22Rv1 (cell line): ENCODE measurements at regions not wholly inside any gene's neighbourhood (a gene's known extent, or its start where the extent isn't known, plus 50 kb on each side); places are given as distances from the start of the nearest gene placed in this dataset.

Experiments used
- H3K27ac ChIP-seq: fragments of 450-650 bp; 2 replicates; pipeline ENCODE4 v1.5.1; 2017
- CTCF ChIP-seq: fragments of 450-650 bp; IDR thresholded peaks from 2 replicates; pipeline ENCODE4 v1.5.1; 2017; ENCODE audit warnings: mild to moderate bottlenecking
- ZFX ChIP-seq: fragments of 450-650 bp; IDR thresholded peaks from 2 replicates; pipeline ENCODE4 v1.6.1; 2017; ENCODE audit warnings: antibody characterized with exemption, borderline replicate concordance

GRCh38 chr10:65765006-65765541, 1160.8 kb upstream of the LRRTM3 start:
- TF ChIP-seq CTCF: no peak
- TF ChIP-seq ZFX: no peak
- H3K27ac ChIP-seq: no peak overlapping the region

- TF ChIP-seq CTCF (no peak), ZFX (no peak)
- no peak overlapping the region for H3K27ac ChIP-seq
These were observed 1156.0 kb upstream of the LRRTM3 start for GRCh38 chr10:65769828-65770227.

GRCh38 chr10:65778753-65779152, 1147.1 kb upstream of the LRRTM3 start:
- no peak overlapping the region for H3K27ac ChIP-seq
- no peak for TF ChIP-seq CTCF
- TF ChIP-seq ZFX: no peak

- H3K27ac ChIP-seq: no peak overlapping the region
- TF ChIP-seq ZFX: no peak
- TF ChIP-seq CTCF: no peak
These were observed 1145.9 kb upstream of the LRRTM3 start for GRCh38 chr10:65779985-65780384.

GRCh38 chr10:65786279-65786678, 1139.6 kb upstream of the LRRTM3 start:
- H3K27ac ChIP-seq: no peak overlapping the region
- TF ChIP-seq ZFX (no peak), CTCF (no peak)

- TF ChIP-seq CTCF (no peak), ZFX (no peak)
- H3K27ac ChIP-seq: no peak overlapping the region
These were observed 1138.3 kb upstream of the LRRTM3 start for GRCh38 chr10:65787571-65787970.

GRCh38 chr10:65788271-65788670, 1137.6 kb upstream of the LRRTM3 start:
- H3K27ac ChIP-seq: no peak overlapping the region
- TF ChIP-seq CTCF (no peak), ZFX (no peak)
